Caco-2 (cell line): ENCODE measurements at regions not wholly inside any gene's neighbourhood (a gene's known extent, or its start where the extent isn't known, plus 50 kb on each side); places are given as distances from the start of the nearest gene placed in this dataset.

ENCODE experiments used
- BruUV-seq: library from RNA; stranded (reverse); fragments of 400-500 nt; replicated peaks from 2 replicates; lab custom pipeline; 2021; lab: Mats Ljungman, UMichigan
- CTCF ChIA-PET: fragments of 300-600 bp; sonication (Branson Sonifier 250); formaldehyde crosslinking; loops from one replicate; lab custom pipeline; 2022; ENCODE audit warnings: antibody characterized with exemption; lab: Charles Lee
- POLR2A ChIA-PET: fragments of 300-600 bp; sonication (Branson Sonifier 250); formaldehyde crosslinking; loops from one replicate; lab custom pipeline; 2022; ENCODE audit warnings: antibody characterized with exemption; lab: Charles Lee
- DNase-seq, 2 experiments: peaks; one replicate each; pipeline versions ENCODE4 v3.0.0 to v3.0.0-alpha.2; 2020 to 2022
- H3K27me3 ChIP-seq: replicated peaks from 2 replicates; pipeline ENCODE4 v1.6.0; 2011; ENCODE audit warnings: low read length; ENCODE audit not compliant: control insufficient read depth, insufficient read depth
- H3K36me3 ChIP-seq: 2 replicates; pipeline ENCODE4 v1.5.1; 2011; ENCODE audit warnings: low read length; ENCODE audit not compliant: control insufficient read depth, insufficient read depth
- H3K4me1 ChIP-seq: fragments of 250-450 bp; sonication (Bioruptor Pico); 2 replicates; pipeline ENCODE4 v1.5.1; 2020; ENCODE audit warnings: mild to moderate bottlenecking
- H3K4me3 ChIP-seq: 2 replicates; pipeline ENCODE4 v1.5.1; 2011; ENCODE audit warnings: low read depth, mild to moderate bottlenecking, control low read depth, low read length
- H3K9me3 ChIP-seq: fragments of 250-450 bp; sonication (Bioruptor Pico); 2 replicates; pipeline ENCODE4 v1.5.1; 2020; ENCODE audit warnings: mild to moderate bottlenecking, moderate library complexity
- H3K27ac Mint-ChIP-seq: one replicate; pipeline ENCODE4 v1.8.0; 2022; ENCODE audit warnings: mixed read lengths; ENCODE audit not compliant: unreplicated experiment
- H3K27me3 Mint-ChIP-seq: one replicate; pipeline ENCODE4 v1.8.0; 2022; ENCODE audit warnings: mixed read lengths; ENCODE audit not compliant: insufficient read depth, unreplicated experiment
- H3K36me3 Mint-ChIP-seq: one replicate; pipeline ENCODE4 v1.8.0; 2022; ENCODE audit warnings: mild to moderate bottlenecking, mixed read lengths; ENCODE audit not compliant: insufficient read depth, unreplicated experiment
- H3K4me1 Mint-ChIP-seq: one replicate; pipeline ENCODE4 v1.8.0; 2022; ENCODE audit warnings: low read depth, mixed read lengths; ENCODE audit not compliant: unreplicated experiment
- H3K4me3 Mint-ChIP-seq: one replicate; pipeline ENCODE4 v1.8.0; 2022; ENCODE audit warnings: mild to moderate bottlenecking, moderate library complexity, mixed read lengths; ENCODE audit not compliant: unreplicated experiment
- H3K9me3 Mint-ChIP-seq: one replicate; pipeline ENCODE4 v1.8.0; 2022; ENCODE audit warnings: mixed read lengths; ENCODE audit not compliant: unreplicated experiment
- CTCF ChIP-seq, 2 experiments: fragments of 200-600 bp in 1 of 2; IDR thresholded peaks; 1 replicate in 1 of 2; 2 replicates in 1 of 2; pipeline versions ENCODE4 v1.5.1 to v1.8.0; 2011 to 2022; ENCODE audit warnings: antibody characterized with exemption in 1 of 2, control low read depth in 1 of 2, inconsistent platforms in 1 of 2, low read depth in 1 of 2, low read length in 1 of 2, mild to moderate bottlenecking in 1 of 2, moderate library complexity in 1 of 2; ENCODE audit not compliant: insufficient read depth in 1 of 2, severe bottlenecking in 1 of 2, unreplicated experiment in 1 of 2
- intact Hi-C: fragments of 100-400 bp; cut with micrococcal nuclease; formaldehyde crosslinking; loops from one replicate; pipeline ENCODE4 v1.10.0; 2022; ENCODE audit not compliant: unreplicated experiment

GRCh38 chr2:423479-423878 is 135.6 kb upstream of the ALKAL2 start:
- POLR2A ChIA-PET: no interaction called here
- TF ChIP-seq CTCF (IDR thresholded peaks at IDR 0.05; ENCODE audit: insufficient read depth in 1 of 2, low read depth in 1 of 2, low read length in 1 of 2, severe bottlenecking in 1 of 2, unreplicated experiment in 1 of 2): no peak
- no peaks in the 10 kb centered on the region for H3K4me1 ChIP-seq
- intact Hi-C loops: no loop called here
- H3K27ac Mint-ChIP-seq: no peak overlapping the region
- H3K27me3 ChIP-seq: no peaks in the 10 kb centered on the region
- no peak overlapping the region for H3K4me3 Mint-ChIP-seq
- H3K36me3 Mint-ChIP-seq: no peaks in the 10 kb centered on the region
- no peak overlapping the region for H3K4me3 ChIP-seq
- no peaks in the 10 kb centered on the region for H3K9me3 ChIP-seq
- CTCF ChIA-PET: interaction anchor here (0.7 kb wide), 1 partner anchor 80 kb away, joined by 3 read pairs; no protein-coding TSS in a partner anchor
- H3K36me3 ChIP-seq: no peaks in the 10 kb centered on the region
- DNase-seq: no peak
- peaks cover 4% of the 10 kb centered on the region for H3K27me3 Mint-ChIP-seq
- no peaks in the 10 kb centered on the region for H3K4me1 Mint-ChIP-seq
- no TSS peak for BruUV-seq
- no peaks in the 10 kb centered on the region for H3K9me3 Mint-ChIP-seq

GRCh38 chr2:422676-423435 is 135.0 kb upstream of the ALKAL2 start:
- Mint-ChIP-seq H3K9me3 (no peaks in the 10 kb centered on the region), H3K36me3 (no peaks in the 10 kb centered on the region), H3K4me3 (no peak overlapping the region), H3K27me3 (peaks cover 2% of the 10 kb centered on the region), H3K4me1 (no peaks in the 10 kb centered on the region), H3K27ac (no peak overlapping the region)
- H3K36me3 ChIP-seq: no peaks in the 10 kb centered on the region
- BruUV-seq: no TSS peak
- CTCF ChIA-PET: interaction anchor here (0.7 kb wide), 1 partner anchor 80 kb away, joined by 3 read pairs; no protein-coding TSS in a partner anchor
- no peaks in the 10 kb centered on the region for H3K4me1 ChIP-seq
- POLR2A ChIA-PET: no interaction called here
- no peak for TF ChIP-seq CTCF (IDR thresholded peaks at IDR 0.05; ENCODE audit: insufficient read depth in 1 of 2, low read depth in 1 of 2, low read length in 1 of 2, severe bottlenecking in 1 of 2, unreplicated experiment in 1 of 2)
- H3K4me3 ChIP-seq: no peak overlapping the region
- intact Hi-C loops: no loop called here
- H3K9me3 ChIP-seq: no peaks in the 10 kb centered on the region
- no peaks in the 10 kb centered on the region for H3K27me3 ChIP-seq
- DNase-seq: no peak

- H3K27ac Mint-ChIP-seq: no peak overlapping the region
- CTCF ChIA-PET: interaction anchor here (0.7 kb wide), 1 partner anchor 419 kb away, joined by 3 read pairs; no protein-coding TSS in a partner anchor
- Histone ChIP-seq H3K27me3 (no peaks in the 10 kb centered on the region), H3K4me1 (no peaks in the 10 kb centered on the region), H3K4me3 (no peak overlapping the region), H3K9me3 (no peaks in the 10 kb centered on the region), H3K36me3 (no peaks in the 10 kb centered on the region)
- BruUV-seq: no TSS peak
- H3K4me1 Mint-ChIP-seq: no peaks in the 10 kb centered on the region
- intact Hi-C loops: no loop called here
- POLR2A ChIA-PET: no interaction called here
- H3K27me3 Mint-ChIP-seq: peaks cover 2% of the 10 kb centered on the region
- DNase-seq: no peak
- no peaks in the 10 kb centered on the region for H3K9me3 Mint-ChIP-seq
- H3K4me3 Mint-ChIP-seq: no peak overlapping the region
- no peaks in the 10 kb centered on the region for H3K36me3 Mint-ChIP-seq
- no peak for TF ChIP-seq CTCF (IDR thresholded peaks at IDR 0.05; ENCODE audit: insufficient read depth in 1 of 2, low read depth in 1 of 2, low read length in 1 of 2, severe bottlenecking in 1 of 2, unreplicated experiment in 1 of 2)
These were observed 133.5 kb upstream of the ALKAL2 start for GRCh38 chr2:421406-421805.
